ENCODE measurements at regions not wholly inside any gene's neighbourhood (a gene's known extent, or its start where the extent isn't known, plus 50 kb on each side); places are given as distances from the start of the nearest gene placed in this dataset.

DNA sequence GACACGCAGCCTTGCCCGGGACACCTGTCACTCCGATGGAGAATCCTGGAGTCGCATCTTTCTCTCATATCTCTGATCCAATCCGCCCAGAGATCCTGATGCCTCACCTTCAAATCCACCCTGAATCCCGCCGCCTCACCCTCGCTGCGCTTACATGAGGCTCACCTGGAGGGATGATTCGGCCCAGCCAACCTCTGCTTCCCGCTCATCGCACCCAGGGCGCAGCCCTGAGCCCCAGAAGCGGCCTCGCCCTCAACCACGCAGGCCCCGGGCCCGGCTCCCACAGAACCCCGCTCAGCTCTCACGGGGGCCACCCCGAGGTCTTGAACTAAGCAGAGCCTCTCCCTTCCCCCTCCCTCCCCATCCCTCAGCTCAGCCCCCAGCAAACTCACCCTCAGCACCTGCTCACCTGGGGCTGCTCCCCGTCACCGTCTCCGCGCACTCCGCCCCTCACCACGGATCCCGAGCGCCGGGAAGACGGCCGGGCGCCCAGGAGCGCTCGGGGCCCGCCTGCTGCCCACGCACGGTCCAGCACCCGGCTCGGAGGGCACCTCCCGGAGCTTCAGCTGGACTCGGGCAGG, 160.0 kb downstream of the NDUFA10 start:
- DNase-seq: no peak

DNA sequence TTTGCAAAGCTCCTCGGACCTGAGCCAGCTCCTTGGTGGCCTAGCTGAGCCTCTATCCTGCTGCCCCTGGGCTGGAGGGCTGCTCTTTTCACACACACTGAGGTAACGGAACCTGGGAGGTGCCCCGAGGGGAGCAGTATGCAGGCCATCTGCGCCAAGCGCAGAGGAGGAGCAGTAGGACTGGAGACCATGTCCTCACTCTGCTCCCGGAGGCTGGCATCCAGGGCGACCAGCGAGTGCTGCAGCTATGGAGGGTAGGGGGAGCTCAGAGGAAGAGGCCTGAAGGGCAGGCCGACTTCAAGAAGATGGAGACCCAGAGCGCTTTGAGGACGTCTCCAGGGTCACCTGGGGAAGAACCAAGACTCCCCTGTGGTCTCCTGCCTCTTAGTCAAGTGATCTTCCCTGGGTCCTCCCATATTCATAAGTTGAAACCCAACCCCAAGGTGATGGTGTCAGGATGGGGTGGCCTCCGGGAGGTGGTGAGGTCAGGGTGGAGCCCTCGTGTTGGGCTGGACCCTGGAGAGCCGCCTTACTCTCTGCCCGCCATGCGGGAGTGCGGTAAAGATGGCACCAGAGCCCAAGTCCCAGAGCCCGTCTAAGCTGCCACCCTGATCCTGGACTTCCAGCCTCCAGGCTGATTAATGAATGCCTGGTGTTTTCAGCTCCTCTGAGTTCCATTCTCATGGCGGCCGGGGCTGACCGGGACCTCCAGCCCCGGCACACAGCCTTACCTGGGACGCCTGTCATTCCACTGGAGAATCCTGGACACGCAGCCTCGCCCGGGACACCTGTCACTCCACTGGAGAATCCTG, 160.7 kb downstream of the NDUFA10 start:
- no peak for DNase-seq

DNA sequence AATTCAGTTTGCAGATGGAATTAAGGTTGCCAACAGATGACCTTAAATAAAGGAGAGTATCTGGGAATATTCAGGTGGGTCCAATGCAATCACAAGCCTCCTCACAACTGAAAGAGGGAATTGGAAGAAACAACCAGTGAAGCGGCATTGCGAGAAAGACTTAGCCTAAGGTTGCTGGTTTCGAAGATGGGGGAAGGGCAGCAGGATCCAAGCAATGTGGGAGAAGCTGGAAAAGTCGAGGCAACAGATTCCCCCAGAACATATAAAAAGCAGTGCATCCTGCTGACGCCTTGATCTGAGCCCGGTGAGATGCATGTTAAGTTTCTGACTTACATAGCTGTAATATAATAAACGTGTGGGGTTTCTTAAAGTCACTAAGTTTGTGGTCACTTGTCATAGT, 162.5 kb downstream of the NDUFA10 start:
- DNase-seq: no peak

DNA sequence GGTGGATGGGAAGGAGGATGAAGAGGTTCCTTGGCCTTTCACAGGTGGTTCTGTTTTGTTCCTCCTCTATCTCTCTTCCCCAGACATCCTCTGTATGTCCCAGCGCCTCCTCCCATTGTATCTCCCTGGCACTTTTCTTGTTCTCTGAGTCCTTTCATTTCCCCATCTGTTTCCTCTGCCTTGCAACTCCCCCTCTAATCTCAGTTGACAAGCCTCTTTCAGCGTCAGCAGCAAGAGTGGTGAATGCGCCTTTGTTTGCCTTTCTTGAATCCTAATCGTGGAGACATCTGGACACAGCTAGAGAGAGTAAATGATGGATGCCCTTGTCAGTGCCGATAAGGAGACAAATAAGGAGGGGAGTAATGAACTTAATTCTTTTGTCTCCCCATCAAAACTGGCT, 167.0 kb downstream of the NDUFA10 start:
- DNase-seq: no peak

GRCh38 chr2:239857591-239857990, 167.6 kb downstream of the NDUFA10 start:
- DNase-seq: no peak

DNA sequence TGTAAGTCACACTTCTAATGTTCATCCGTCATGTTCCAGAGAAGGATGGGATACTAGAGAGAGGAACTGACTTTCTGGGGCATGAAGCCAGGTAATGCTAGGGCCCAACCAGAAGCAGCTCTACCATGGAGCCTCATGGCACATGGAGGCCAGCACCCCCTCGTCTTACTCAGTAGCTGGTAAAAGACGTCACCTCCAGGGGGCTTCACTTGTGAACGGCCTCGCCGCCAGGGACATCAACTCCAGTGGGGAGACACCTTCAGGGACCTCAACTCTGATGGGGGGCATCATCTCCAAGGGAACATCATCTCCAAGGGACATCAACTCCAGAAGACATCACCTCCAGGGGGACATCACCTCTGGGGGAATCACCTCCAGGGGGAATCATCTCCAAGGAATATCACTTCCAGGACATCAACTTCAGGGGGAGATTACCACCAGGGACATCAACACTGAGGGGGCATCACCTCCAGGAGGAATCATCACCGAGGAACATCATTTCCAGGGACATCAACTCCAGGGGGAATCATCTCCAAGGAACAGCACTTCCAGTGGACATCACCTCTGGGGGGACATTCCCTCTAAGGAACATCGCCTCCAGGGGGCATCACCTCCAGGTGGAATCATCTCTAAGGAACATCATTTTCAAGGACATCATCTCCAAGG, 168.4 kb downstream of the NDUFA10 start:
- DNase-seq: no peak

GRCh38 chr2:239855863-239856587, 169.1 kb downstream of the NDUFA10 start:
- no peak for DNase-seq

GRCh38 chr2:239854596-239854995, 170.5 kb downstream of the NDUFA10 start:
- no peak for DNase-seq

GRCh38 chr2:239853706-239854327, 171.3 kb downstream of the NDUFA10 start:
- no peak for DNase-seq

GRCh38 chr2:239853121-239853520, 172.0 kb downstream of the NDUFA10 start:
- no peak for DNase-seq

DNA sequence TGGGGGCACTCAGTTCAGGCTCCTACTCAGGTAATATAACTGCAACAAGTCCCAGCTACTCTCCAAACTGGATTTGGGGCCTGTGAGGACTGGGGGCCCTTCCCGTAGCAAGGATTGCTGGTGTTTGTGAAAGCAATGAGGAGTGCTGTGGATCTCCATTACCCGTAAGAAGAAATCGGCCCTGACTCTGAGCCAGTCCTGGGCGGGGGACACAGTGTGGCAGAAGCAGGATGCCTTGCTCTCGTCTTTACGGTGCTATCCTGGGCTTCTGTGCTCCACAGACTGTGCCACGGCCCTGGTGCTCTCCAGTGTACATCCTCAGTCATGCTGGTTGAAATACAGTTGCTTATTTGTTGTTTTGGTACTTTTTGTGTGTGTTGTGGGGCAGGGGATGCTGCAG, 172.9 kb downstream of the NDUFA10 start:
- no peak for DNase-seq

GRCh38 chr2:239846789-239847676, 178.1 kb downstream of the NDUFA10 start:
- DNase-seq: no peak

- DNase-seq: no peak
These were observed 179.2 kb downstream of the NDUFA10 start for GRCh38 chr2:239845968-239846367.

DNA sequence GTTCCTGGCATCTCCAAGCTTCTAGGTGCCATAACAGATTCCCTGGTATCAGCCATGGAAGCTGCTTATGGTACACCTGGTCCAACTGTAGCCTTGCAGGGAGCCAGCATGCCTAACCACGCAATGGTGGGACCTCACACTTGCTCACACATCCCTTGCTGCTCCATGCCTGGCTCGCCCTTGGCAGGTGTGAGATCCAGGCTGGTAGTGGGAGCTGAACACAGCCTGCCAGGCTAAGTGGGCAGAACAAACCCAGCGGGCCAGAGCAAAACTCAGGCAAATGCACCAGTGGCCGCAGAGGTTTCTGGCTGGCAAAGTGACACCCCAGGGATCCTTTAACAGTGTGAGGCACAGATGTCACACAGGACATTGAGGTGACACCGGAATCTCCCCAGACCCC, 185.8 kb downstream of the NDUFA10 start:
- DNase-seq: no peak

DNA sequence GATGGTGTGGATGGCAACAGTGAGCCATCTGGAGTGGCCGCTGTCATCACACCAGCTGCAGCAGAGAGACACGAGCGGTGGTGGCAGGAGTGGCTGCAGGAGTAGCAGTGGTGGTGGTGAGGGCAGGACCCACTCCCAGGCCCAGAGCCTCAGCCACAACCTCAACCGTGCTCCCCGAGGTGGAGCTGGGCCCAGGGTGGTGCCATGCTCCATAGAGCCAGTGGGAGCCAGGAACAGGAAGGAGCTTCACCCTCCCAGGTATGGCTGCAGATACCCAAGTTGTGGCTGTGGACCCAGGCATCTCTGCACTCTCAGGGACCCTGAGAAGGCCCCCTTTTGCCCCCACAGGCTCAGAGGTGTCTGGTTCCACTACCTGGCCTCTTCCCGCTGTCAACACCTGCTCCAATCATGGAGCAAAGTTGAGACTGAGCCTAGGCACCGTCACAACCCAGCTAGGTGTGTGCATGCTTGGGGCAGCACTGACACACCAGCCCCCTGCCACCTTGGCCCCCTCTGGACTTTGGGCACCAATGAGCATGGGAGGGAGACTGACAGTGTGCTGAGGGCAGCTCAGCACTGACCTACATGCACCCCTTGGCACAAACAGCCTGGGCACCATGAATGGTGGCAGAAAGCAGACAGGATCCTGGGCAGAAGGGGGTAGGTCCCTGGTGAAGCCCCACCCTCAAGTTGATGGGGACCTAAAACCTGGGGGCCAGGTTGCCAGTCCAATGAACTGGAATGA, 188.9 kb downstream of the NDUFA10 start:
- no peak for DNase-seq

DNA sequence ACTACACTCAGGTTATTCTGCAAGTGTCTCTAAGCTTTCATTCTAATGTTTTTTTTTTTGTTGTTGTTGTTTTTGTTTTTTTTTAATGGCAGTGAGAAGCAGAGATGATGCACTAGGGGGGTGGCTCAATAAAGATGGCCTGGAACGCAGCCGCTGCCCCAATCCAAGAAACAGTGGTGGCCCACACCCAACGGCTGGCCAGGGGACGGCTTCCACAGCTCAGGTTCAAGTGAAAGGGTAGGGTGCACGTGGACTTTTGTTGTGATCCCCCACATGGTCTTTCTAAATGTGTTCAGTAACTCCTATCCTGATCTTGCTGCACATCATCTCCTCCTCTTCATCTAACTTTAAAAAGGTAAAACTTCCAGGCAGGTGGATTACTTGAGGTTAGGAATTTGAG, 190.1 kb downstream of the NDUFA10 start:
- DNase-seq: no peak

- DNase-seq: no peak
These were observed 191.0 kb downstream of the NDUFA10 start for GRCh38 chr2:239834143-239834542.

DNA sequence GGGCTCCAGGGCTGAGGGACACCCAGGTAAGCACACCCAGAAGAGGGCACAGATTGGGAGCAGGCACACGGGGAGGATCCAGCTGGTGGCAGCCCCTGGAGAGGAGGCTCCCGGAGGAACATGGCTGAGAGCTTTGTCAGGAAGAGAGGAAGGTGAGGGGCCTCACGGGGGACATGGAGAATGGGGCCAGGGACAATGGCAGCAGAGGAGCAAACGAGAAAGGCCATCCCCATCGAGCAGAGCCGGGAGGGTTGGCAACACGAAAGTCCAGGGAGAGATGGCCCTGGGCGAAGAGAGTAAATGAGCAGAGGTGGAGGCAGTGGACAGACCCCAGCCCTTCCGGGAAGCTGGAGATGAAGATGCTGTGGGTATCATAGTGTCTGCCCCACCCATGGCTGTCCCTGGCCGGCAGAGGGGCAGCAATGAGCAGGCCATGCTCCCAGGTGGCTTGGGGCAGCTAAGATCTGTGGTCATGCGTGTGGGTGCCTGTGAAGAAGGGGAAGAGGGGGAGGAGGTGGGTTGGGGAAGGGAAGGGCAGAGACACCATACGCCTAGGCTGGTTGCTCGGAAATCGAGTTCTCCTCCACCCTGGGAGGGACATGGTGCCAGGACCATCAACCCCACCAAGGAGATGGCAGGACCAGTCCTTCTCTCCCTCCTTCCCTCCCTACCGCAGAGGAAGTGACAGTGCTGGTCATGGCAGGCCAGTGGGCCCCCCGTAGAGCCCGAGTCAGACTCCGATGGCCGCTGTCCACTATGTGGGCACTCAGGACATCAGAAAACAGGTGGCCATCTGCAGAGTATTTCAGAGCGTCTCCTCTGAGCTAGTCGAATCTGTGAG, 191.7 kb downstream of the NDUFA10 start:
- DNase-seq: no peak

DNA sequence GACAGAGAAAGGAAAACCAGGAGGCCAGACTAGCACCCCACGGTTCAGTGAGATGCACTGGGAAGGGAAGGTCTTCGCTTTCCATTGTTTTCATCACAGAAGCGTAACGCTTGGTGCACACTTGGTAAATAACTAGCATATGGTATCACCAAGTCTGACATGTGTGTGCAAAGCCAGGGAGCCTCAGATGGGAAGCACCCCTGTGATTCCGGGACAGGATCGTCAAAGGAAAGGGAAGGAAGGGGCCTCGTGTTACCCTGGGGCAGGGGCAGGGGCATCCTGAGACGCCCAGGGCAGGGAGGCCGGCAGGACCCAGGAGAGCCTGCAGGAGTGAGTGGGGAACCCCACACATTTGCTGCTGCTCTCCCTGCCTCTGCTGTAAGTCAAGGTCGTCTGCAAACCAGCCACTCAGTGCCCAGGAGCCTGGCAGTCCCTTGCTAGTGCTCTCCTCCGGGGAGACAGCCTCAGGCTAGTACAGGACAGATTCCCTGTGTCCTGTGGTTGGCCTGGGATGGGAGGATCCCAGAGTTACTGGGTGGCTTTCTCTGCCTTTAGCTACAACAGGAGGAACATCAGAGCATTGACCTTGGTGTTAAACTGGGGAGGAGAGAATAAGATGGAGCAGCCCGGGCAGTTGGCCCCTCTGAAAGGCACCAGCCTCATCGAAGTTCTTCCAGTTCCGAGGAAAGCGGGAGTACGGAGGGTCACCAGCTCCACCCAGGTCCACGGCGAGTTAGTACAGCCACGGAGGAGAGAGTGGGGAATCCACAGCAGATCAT, 192.5 kb downstream of the NDUFA10 start:
- DNase-seq: no peak
